ENCODE measurements at regions not wholly inside any gene's neighbourhood (a gene's known extent, or its start where the extent isn't known, plus 50 kb on each side); places are given as distances from the start of the nearest gene placed in this dataset.

GRCh38 chr18:46374850-46375249 is 270.7 kb downstream of the HAUS1 start:
- TF ChIP-seq TOE1 (IDR thresholded peaks at IDR 0.05; ENCODE audit: borderline replicate concordance), result no peak
- no peak for TF ChIP-seq TOE1 (CRISPR knock-in tag; IDR thresholded peaks at IDR 0.05; ENCODE audit: borderline replicate concordance, low read depth)
- no peak for TF ChIP-seq CBX5 (IDR thresholded peaks at IDR 0.05; ENCODE audit: borderline replicate concordance, low read depth)
- TF ChIP-seq HMGXB4 (CRISPR knock-in tag; IDR thresholded peaks at IDR 0.05), result no peak
- TF ChIP-seq SETDB1 (IDR thresholded peaks at IDR 0.05; ENCODE audit: low read length), result no peak
- no peak for TF ChIP-seq ELK1 (CRISPR knock-in tag; IDR thresholded peaks at IDR 0.05)
- no peak for TF ChIP-seq ZBTB33 (CRISPR knock-in tag; IDR thresholded peaks at IDR 0.05)
- TF ChIP-seq POLR2A (conservative IDR thresholded peaks at IDR 0.05), result no peak
- no peak for TF ChIP-seq PCBP2 (IDR thresholded peaks at IDR 0.05; ENCODE audit: low read depth, low read length, poor library complexity, severe bottlenecking)
- TF ChIP-seq MAX (CRISPR knock-in tag; IDR thresholded peaks at IDR 0.05), result no peak
- TF ChIP-seq RNF219 (CRISPR knock-in tag; IDR thresholded peaks at IDR 0.05), result no peak
